GM21723 (cell line): ENCODE measurements at regions not wholly inside any gene's neighbourhood (a gene's known extent, or its start where the extent isn't known, plus 50 kb on each side); places are given as distances from the start of the nearest gene placed in this dataset.

Experiments used
- ATAC-seq: cut with Tn5 transposase; IDR thresholded peaks from one replicate; pipeline ENCODE4 v1.9.1; 2021; ENCODE audit warnings: mild to moderate bottlenecking, moderate library complexity; ENCODE audit not compliant: unreplicated experiment

- no peak for ATAC-seq
These were observed 388.7 kb upstream of the TBX3 start for GRCh38 chr12:115072712-115073111.

- no peak for ATAC-seq
These were observed 386.3 kb upstream of the TBX3 start for GRCh38 chr12:115070313-115070712.

- ATAC-seq: no peak
These were observed 380.3 kb upstream of the TBX3 start for GRCh38 chr12:115064296-115064695.

- ATAC-seq: no peak
These were observed 378.8 kb upstream of the TBX3 start for GRCh38 chr12:115062741-115063140.

- no peak for ATAC-seq
These were observed 376.6 kb upstream of the TBX3 start for GRCh38 chr12:115060477-115061168.

GRCh38 chr12:115057445-115057844, 373.5 kb upstream of the TBX3 start:
- ATAC-seq: no peak

- ATAC-seq: no peak
These were observed 367.4 kb upstream of the TBX3 start for GRCh38 chr12:115051378-115051777.

- ATAC-seq: no peak
These were observed 365.6 kb upstream of the TBX3 start for GRCh38 chr12:115049614-115050013.

GRCh38 chr12:115046805-115047204, 362.8 kb upstream of the TBX3 start:
- no peak for ATAC-seq

- ATAC-seq: no peak
These were observed 360.1 kb upstream of the TBX3 start for GRCh38 chr12:115044073-115044472.

GRCh38 chr12:115043079-115043478, 359.1 kb upstream of the TBX3 start:
- ATAC-seq: no peak

GRCh38 chr12:115042341-115042740, 358.4 kb upstream of the TBX3 start:
- no peak for ATAC-seq

GRCh38 chr12:115037830-115038229, 353.9 kb upstream of the TBX3 start:
- ATAC-seq: no peak

GRCh38 chr12:115035535-115036107, 351.6 kb upstream of the TBX3 start:
- no peak for ATAC-seq

GRCh38 chr12:115032521-115032920, 348.5 kb upstream of the TBX3 start:
- ATAC-seq: no peak

- no peak for ATAC-seq
These were observed 346.0 kb upstream of the TBX3 start for GRCh38 chr12:115030017-115030416.

- ATAC-seq: no peak
These were observed 340.6 kb upstream of the TBX3 start for GRCh38 chr12:115024531-115024930.

- no peak for ATAC-seq
These were observed 339.6 kb upstream of the TBX3 start for GRCh38 chr12:115023279-115024265.

- no peak for ATAC-seq
These were observed 336.1 kb upstream of the TBX3 start for GRCh38 chr12:115020091-115020490.

GRCh38 chr12:115017346-115017745, 333.4 kb upstream of the TBX3 start:
- ATAC-seq: no peak

GRCh38 chr12:115013236-115013981, 329.4 kb upstream of the TBX3 start:
- ATAC-seq: no peak
